Neural cell (in vitro differentiated cells): ENCODE measurements at regions not wholly inside any gene's neighbourhood (a gene's known extent, or its start where the extent isn't known, plus 50 kb on each side); places are given as distances from the start of the nearest gene placed in this dataset.

Source experiments
- H2AFZ ChIP-seq: fragments of 200-600, 300-800 bp; sonication (generic), shearing (Covaris generic); 2 replicates; pipeline ENCODE4 v1.6.0; 2014; ENCODE audit warnings: low read depth, mild to moderate bottlenecking, antibody characterized with exemption, low read length, moderate library complexity
- H3F3A ChIP-seq: fragments of 200-600 bp; shearing (Covaris generic); 2 replicates; pipeline ENCODE4 v1.6.1; 2016; ENCODE audit warnings: mild to moderate bottlenecking, moderate library complexity, mixed read lengths, antibody characterized with exemption, low read length; ENCODE audit not compliant: insufficient read depth, poor library complexity, severe bottlenecking
- H3K27ac ChIP-seq: fragments of 200-600, 300-800 bp; sonication (generic), shearing (Covaris generic); 2 replicates; pipeline ENCODE4 v1.5.1; 2014; ENCODE audit warnings: mild to moderate bottlenecking, low read length, moderate library complexity
- H3K27me3 ChIP-seq: fragments of 300-800, 200-600 bp; sonication (generic), shearing (Covaris generic); 2 replicates; pipeline ENCODE4 v1.6.0; 2014; ENCODE audit warnings: mild to moderate bottlenecking, low read depth, low read length, moderate library complexity; ENCODE audit not compliant: insufficient read depth
- H3K36me3 ChIP-seq: fragments of 300-800, 200-600 bp; sonication (generic), shearing (Covaris generic); 2 replicates; pipeline ENCODE4 v1.5.1; 2014; ENCODE audit warnings: mild to moderate bottlenecking, antibody characterized with exemption, low read length, moderate library complexity; ENCODE audit not compliant: insufficient read depth
- H3K4me2 ChIP-seq: fragments of 300-800, 200-600 bp; sonication (generic), shearing (Covaris generic); 2 replicates; pipeline ENCODE4 v1.6.0; 2014; ENCODE audit warnings: mild to moderate bottlenecking, low read length
- H3K4me3 ChIP-seq: fragments of 300-800, 200-600 bp; sonication (generic), shearing (Covaris generic); 2 replicates; pipeline ENCODE4 v1.5.1; 2014; ENCODE audit warnings: mild to moderate bottlenecking, low read length, moderate library complexity
- H3K79me2 ChIP-seq: fragments of 200-600 bp; shearing (Covaris generic); replicated peaks from 2 replicates; pipeline ENCODE4 v1.6.0; 2014; ENCODE audit warnings: mild to moderate bottlenecking, low read length, moderate library complexity; ENCODE audit not compliant: insufficient read depth
- H3K9ac ChIP-seq: fragments of 300-800, 200-600 bp; sonication (generic), shearing (Covaris generic); 2 replicates; pipeline ENCODE4 v1.6.1; 2016; ENCODE audit warnings: mild to moderate bottlenecking, low read length, mixed read lengths
- H3K9me2 ChIP-seq: fragments of 200-600 bp; shearing (Covaris generic); 2 replicates; pipeline ENCODE4 v1.6.1; 2016; ENCODE audit warnings: mild to moderate bottlenecking, low read length, mixed read lengths; ENCODE audit not compliant: insufficient read depth
- H3K9me3 ChIP-seq: fragments of 200-600, 300-800 bp; sonication (generic), shearing (Covaris generic); 2 replicates; pipeline ENCODE4 v1.6.1; 2016; ENCODE audit warnings: mild to moderate bottlenecking, mixed run types, low read length, moderate library complexity, mixed read lengths
- H4K20me1 ChIP-seq: fragments of 200-600 bp; shearing (Covaris generic); 2 replicates; pipeline ENCODE4 v1.6.1; 2016; ENCODE audit warnings: mild to moderate bottlenecking, mixed run types; ENCODE audit not compliant: insufficient read depth
- CTCF ChIP-seq: fragments of 450-650 bp; IDR thresholded peaks from 2 replicates; pipeline ENCODE4 v1.5.1; 2014; ENCODE audit warnings: antibody characterized with exemption, mild to moderate bottlenecking, moderate library complexity; ENCODE audit not compliant: poor library complexity, severe bottlenecking
- EP300 ChIP-seq: fragments of 450-650 bp; conservative IDR thresholded peaks from 2 replicates; pipeline ENCODE4 v1.6.1; 2014; ENCODE audit warnings: antibody characterized with exemption, mild to moderate bottlenecking, moderate library complexity; ENCODE audit not compliant: poor library complexity, severe bottlenecking
- EZH2 ChIP-seq: fragments of 200-600, 300-800 bp; shearing (Covaris generic), sonication (generic); IDR thresholded peaks from 2 replicates; pipeline ENCODE4 v1.6.1; 2014; ENCODE audit warnings: antibody characterized with exemption, low read length, borderline replicate concordance, mild to moderate bottlenecking; ENCODE audit not compliant: insufficient read depth, poor library complexity, severe bottlenecking
- MXI1 ChIP-seq: fragments of 450-650 bp; conservative IDR thresholded peaks from 2 replicates; pipeline ENCODE4 v1.6.1; 2014; ENCODE audit warnings: antibody characterized with exemption, mild to moderate bottlenecking; ENCODE audit not compliant: poor library complexity, severe bottlenecking
- POLR2AphosphoS5 ChIP-seq: IDR thresholded peaks from 2 replicates; pipeline ENCODE4 v1.6.1; 2012
- RAD21 ChIP-seq: fragments of 450-650 bp; conservative IDR thresholded peaks from 2 replicates; pipeline ENCODE4 v1.6.1; 2014; ENCODE audit warnings: antibody characterized with exemption, mild to moderate bottlenecking, moderate library complexity
- REST ChIP-seq: IDR thresholded peaks from 2 replicates; pipeline ENCODE4 v1.6.1; 2012; ENCODE audit warnings: borderline replicate concordance
- SMC3 ChIP-seq: fragments of 450-650 bp; conservative IDR thresholded peaks from 2 replicates; pipeline ENCODE4 v1.6.1; 2014; ENCODE audit warnings: antibody characterized with exemption, mild to moderate bottlenecking, moderate library complexity; ENCODE audit not compliant: poor library complexity
- TAF1 ChIP-seq: IDR thresholded peaks from 2 replicates; pipeline ENCODE4 v1.6.1; 2012; ENCODE audit warnings: low read depth

- H4K20me1 ChIP-seq = no peaks in the 10 kb centered on the region
- H3K9me2 ChIP-seq = no peaks in the 10 kb centered on the region
- TF ChIP-seq EP300 (no peak), CTCF (no peak), SMC3 (no peak), POLR2AphosphoS5 (no peak)
- no peak overlapping the region for H3K9ac ChIP-seq
- no peaks in the 10 kb centered on the region for H3K36me3 ChIP-seq
- no peak overlapping the region for H3K4me3 ChIP-seq
- H3K27ac ChIP-seq = no peak overlapping the region
- H3K9me3 ChIP-seq = no peaks in the 10 kb centered on the region
- no peaks in the 10 kb centered on the region for H3K27me3 ChIP-seq
- H3K79me2 ChIP-seq = no peaks in the 10 kb centered on the region
- H2AFZ ChIP-seq = no peak overlapping the region
- no peak overlapping the region for H3K4me2 ChIP-seq
- no peaks in the 10 kb centered on the region for H3F3A ChIP-seq
Measured at GRCh38 chr5:74957906-74958305, 91.7 kb upstream of the FAM169A start.

GRCh38 chr5:74957029-74957784 is 91.0 kb upstream of the FAM169A start:
- no peaks in the 10 kb centered on the region for H3K9me3 ChIP-seq
- no peaks in the 10 kb centered on the region for H3K9me2 ChIP-seq
- no peak overlapping the region for H3K9ac ChIP-seq
- H3K27ac ChIP-seq = no peak overlapping the region
- H3K4me3 ChIP-seq = no peak overlapping the region
- no peaks in the 10 kb centered on the region for H3K79me2 ChIP-seq
- H4K20me1 ChIP-seq = no peaks in the 10 kb centered on the region
- no peaks in the 10 kb centered on the region for H3F3A ChIP-seq
- no peaks in the 10 kb centered on the region for H3K36me3 ChIP-seq
- no peak overlapping the region for H2AFZ ChIP-seq
- TF ChIP-seq RAD21 (no peak), CTCF (no peak), POLR2AphosphoS5 (no peak), EZH2 (no peak), SMC3 (no peak), MXI1 (no peak), EP300 (no peak), TAF1 (no peak), REST (no peak)
- no peak overlapping the region for H3K4me2 ChIP-seq
- no peaks in the 10 kb centered on the region for H3K27me3 ChIP-seq
